GM10266 (cell line): ENCODE measurements at regions not wholly inside any gene's neighbourhood (a gene's known extent, or its start where the extent isn't known, plus 50 kb on each side); places are given as distances from the start of the nearest gene placed in this dataset.

Source experiments
- DNase-seq: peaks from one replicate; pipeline ENCODE4 v3.0.0; 2012; ENCODE audit errors: extremely low spot score
- TF ChIP-seq, protein P1 (sequence below): IDR thresholded peaks from 2 replicates; pipeline ENCODE4 v1.5.1; 2012; ENCODE audit warnings: mild to moderate bottlenecking, low read depth; ENCODE audit not compliant: control insufficient read depth, insufficient read depth; ENCODE audit errors: missing control alignments

DNA sequence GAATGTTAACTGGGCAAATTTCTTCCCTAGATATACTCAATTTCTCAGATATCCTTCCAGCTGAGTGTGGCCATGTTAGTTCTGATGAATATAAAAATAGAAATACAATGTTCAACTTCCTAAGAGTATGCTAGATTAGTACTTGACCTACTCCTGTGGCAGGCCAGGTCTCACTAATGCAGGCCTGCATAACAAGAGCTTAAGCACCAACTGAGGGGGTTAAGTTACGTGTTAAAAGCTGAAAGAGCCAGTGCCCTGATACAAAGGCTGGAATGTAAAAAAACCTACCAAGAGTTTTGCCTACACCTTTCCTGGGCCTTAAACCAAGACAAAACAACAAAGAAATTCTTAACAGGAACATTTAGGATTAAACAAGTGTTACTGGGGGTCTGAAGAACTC is 102.8 kb downstream of the MRPS30 start:
- DNase-seq, result no peak
- TF ChIP-seq, protein P1, sequence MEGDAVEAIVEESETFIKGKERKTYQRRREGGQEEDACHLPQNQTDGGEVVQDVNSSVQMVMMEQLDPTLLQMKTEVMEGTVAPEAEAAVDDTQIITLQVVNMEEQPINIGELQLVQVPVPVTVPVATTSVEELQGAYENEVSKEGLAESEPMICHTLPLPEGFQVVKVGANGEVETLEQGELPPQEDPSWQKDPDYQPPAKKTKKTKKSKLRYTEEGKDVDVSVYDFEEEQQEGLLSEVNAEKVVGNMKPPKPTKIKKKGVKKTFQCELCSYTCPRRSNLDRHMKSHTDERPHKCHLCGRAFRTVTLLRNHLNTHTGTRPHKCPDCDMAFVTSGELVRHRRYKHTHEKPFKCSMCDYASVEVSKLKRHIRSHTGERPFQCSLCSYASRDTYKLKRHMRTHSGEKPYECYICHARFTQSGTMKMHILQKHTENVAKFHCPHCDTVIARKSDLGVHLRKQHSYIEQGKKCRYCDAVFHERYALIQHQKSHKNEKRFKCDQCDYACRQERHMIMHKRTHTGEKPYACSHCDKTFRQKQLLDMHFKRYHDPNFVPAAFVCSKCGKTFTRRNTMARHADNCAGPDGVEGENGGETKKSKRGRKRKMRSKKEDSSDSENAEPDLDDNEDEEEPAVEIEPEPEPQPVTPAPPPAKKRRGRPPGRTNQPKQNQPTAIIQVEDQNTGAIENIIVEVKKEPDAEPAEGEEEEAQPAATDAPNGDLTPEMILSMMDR, result no peak

DNA sequence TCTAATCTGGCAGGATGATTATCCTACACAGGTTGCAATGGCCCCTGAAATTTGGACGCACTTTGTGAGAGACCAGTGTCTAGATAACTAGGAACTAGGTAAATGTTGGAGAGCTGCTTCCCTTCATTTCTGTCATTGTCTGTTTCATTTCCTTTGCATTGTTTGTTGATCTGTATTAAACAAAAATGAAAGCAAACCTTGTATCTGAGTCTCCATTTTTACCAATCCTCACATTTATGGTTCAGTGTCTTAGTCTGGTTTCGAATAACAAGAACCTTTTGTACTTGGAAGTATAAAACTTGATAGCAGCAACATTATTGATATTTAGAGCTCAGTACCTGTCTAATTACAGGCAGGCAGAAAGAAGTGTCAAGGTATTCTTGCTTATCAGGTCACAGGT is 105.5 kb downstream of the MRPS30 start:
- no peak for DNase-seq
- TF ChIP-seq, protein P1, result no peak

DNA sequence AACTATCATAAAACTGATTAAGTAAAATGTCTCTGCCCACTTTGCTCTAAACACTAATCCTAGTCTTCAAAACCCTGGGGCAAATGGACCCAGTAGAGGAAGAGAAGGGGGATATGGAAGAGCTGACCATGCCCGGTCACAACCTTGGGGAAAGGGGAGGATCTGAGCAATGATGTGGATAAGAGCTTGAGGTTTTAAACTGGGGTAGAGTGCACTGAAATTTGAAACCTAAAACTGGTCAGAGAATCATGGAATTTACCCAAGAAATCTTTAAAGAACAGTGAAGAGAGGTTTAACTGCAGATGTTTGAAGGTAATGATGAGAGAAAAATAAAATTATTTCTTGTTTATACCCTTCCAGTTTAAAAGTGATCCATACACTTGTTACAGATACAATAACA is 110.8 kb downstream of the MRPS30 start:
- TF ChIP-seq, protein P1, result no peak
- no peak for DNase-seq

DNA sequence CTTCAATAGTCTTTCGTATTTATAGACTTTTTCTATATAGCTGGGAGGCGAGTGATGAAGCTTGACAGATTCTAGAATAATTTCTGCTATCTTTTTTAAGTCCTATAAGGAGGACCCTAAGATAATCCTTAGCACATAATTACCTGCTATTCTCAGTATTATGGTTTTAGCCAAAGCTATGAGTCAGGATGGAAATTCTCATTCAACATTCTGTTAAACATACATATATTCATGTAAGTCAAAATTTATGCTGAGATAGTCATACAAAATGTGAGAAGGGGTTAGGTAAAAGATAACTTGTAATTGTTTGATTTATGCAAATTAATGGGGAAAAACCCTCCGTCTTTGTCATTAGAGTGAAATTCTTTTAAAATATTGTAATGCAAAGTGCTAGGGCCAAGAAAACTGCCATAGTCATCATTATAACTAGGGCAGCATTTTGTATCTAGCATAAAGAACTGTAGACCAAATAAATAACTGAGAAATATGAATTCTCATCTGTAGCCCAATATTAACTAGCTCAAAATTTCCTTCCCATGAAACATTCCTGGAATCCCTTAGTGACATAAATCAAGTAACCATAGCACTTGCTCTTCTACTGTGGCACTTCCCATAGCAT is 118.5 kb downstream of the MRPS30 start:
- TF ChIP-seq, protein P1, result no peak
- no peak for DNase-seq

DNA sequence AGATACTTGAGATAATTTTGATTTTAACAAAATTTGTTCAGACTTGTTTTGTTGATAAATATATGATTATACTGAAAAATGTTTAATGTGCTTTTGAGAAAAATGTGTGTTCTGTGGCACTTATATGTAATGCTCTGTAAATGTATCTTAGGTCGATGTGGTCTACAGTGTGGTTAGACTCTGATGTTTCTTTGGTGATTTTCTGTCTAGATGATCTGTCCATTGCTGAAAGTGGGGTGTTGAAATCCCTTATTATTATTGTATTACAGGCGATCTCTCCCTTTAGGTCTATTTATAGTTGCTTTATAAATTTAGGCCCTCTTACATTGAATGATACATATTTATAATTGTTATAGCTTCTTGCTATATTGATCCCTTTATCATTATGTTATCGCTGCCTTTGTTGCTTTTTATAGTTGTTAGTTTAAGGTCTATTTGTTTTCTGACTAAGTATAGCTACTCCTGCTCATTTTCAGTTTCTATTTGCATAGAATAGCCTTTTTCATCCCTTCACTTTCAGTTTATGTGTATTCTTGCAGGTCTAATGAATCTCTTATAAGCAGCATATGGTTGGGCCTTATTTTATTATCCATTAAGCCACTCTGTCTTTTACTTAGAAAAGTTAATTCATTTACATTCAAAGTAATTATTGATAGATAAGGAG is 124.3 kb downstream of the MRPS30 start:
- DNase-seq, result peak; percentile 14
- TF ChIP-seq, protein P1, result no peak

DNA sequence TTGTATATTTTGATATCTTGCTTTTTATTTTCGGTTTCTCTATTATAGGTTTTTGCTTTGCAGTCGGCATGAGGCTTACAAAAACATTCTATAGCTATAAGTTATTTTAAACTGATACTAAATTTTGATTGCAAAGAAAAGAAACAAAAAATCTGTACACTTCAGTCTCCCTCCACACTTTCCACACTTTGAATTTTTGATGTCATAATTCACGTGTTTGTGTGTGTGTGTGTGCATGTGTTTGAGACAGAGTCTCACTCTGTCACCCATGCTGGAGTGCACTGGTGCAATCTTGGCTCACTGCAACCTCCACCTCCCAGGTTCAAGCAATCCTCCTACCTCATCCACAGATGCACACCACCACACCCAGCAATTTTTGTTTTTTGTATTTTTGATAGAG is 124.9 kb downstream of the MRPS30 start:
- TF ChIP-seq, protein P1, result no peak
- no peak for DNase-seq

DNA sequence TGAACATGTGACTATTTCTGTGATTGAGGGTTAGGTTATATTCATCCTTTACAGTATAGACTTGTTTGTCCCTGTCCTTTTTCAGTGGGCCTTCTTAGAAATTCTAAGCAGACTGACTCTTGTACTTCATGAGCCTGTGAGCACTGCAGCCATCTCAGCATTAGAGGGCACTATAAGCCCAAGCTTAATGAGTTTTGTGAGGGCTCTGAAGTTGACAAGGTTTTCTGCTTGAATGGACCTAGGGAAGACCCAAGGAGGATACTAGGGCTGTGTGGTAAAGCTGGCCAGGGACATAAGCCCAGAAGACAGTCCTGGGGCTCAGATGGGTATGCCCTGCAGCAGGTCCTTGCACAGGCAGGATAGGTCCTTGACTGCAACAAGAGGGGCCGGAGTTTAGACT is 126.5 kb downstream of the MRPS30 start:
- TF ChIP-seq, protein P1, result peak; percentile 9
- peak; percentile 6 for DNase-seq
